Neural cell (in vitro differentiated cells): ENCODE measurements at regions not wholly inside any gene's neighbourhood (a gene's known extent, or its start where the extent isn't known, plus 50 kb on each side); places are given as distances from the start of the nearest gene placed in this dataset.

ENCODE experiments used
- H2AFZ ChIP-seq: fragments of 200-600, 300-800 bp; sonication (generic), shearing (Covaris generic); 2 replicates; pipeline ENCODE4 v1.6.0; 2014; ENCODE audit warnings: low read depth, mild to moderate bottlenecking, antibody characterized with exemption, low read length, moderate library complexity
- H3F3A ChIP-seq: fragments of 200-600 bp; shearing (Covaris generic); 2 replicates; pipeline ENCODE4 v1.6.1; 2016; ENCODE audit warnings: mild to moderate bottlenecking, moderate library complexity, mixed read lengths, antibody characterized with exemption, low read length; ENCODE audit not compliant: insufficient read depth, poor library complexity, severe bottlenecking
- H3K27ac ChIP-seq: fragments of 200-600, 300-800 bp; sonication (generic), shearing (Covaris generic); 2 replicates; pipeline ENCODE4 v1.5.1; 2014; ENCODE audit warnings: mild to moderate bottlenecking, low read length, moderate library complexity
- H3K27me3 ChIP-seq: fragments of 300-800, 200-600 bp; sonication (generic), shearing (Covaris generic); 2 replicates; pipeline ENCODE4 v1.6.0; 2014; ENCODE audit warnings: mild to moderate bottlenecking, low read depth, low read length, moderate library complexity; ENCODE audit not compliant: insufficient read depth
- H3K36me3 ChIP-seq: fragments of 300-800, 200-600 bp; sonication (generic), shearing (Covaris generic); 2 replicates; pipeline ENCODE4 v1.5.1; 2014; ENCODE audit warnings: mild to moderate bottlenecking, antibody characterized with exemption, low read length, moderate library complexity; ENCODE audit not compliant: insufficient read depth
- H3K4me2 ChIP-seq: fragments of 300-800, 200-600 bp; sonication (generic), shearing (Covaris generic); 2 replicates; pipeline ENCODE4 v1.6.0; 2014; ENCODE audit warnings: mild to moderate bottlenecking, low read length
- H3K4me3 ChIP-seq: fragments of 300-800, 200-600 bp; sonication (generic), shearing (Covaris generic); 2 replicates; pipeline ENCODE4 v1.5.1; 2014; ENCODE audit warnings: mild to moderate bottlenecking, low read length, moderate library complexity
- H3K79me2 ChIP-seq: fragments of 200-600 bp; shearing (Covaris generic); replicated peaks from 2 replicates; pipeline ENCODE4 v1.6.0; 2014; ENCODE audit warnings: mild to moderate bottlenecking, low read length, moderate library complexity; ENCODE audit not compliant: insufficient read depth
- H3K9ac ChIP-seq: fragments of 300-800, 200-600 bp; sonication (generic), shearing (Covaris generic); 2 replicates; pipeline ENCODE4 v1.6.1; 2016; ENCODE audit warnings: mild to moderate bottlenecking, low read length, mixed read lengths
- H3K9me2 ChIP-seq: fragments of 200-600 bp; shearing (Covaris generic); 2 replicates; pipeline ENCODE4 v1.6.1; 2016; ENCODE audit warnings: mild to moderate bottlenecking, low read length, mixed read lengths; ENCODE audit not compliant: insufficient read depth
- H3K9me3 ChIP-seq: fragments of 200-600, 300-800 bp; sonication (generic), shearing (Covaris generic); 2 replicates; pipeline ENCODE4 v1.6.1; 2016; ENCODE audit warnings: mild to moderate bottlenecking, mixed run types, low read length, moderate library complexity, mixed read lengths
- H4K20me1 ChIP-seq: fragments of 200-600 bp; shearing (Covaris generic); 2 replicates; pipeline ENCODE4 v1.6.1; 2016; ENCODE audit warnings: mild to moderate bottlenecking, mixed run types; ENCODE audit not compliant: insufficient read depth
- EP300 ChIP-seq: fragments of 450-650 bp; conservative IDR thresholded peaks from 2 replicates; pipeline ENCODE4 v1.6.1; 2014; ENCODE audit warnings: antibody characterized with exemption, mild to moderate bottlenecking, moderate library complexity; ENCODE audit not compliant: poor library complexity, severe bottlenecking
- EZH2 ChIP-seq: fragments of 200-600, 300-800 bp; shearing (Covaris generic), sonication (generic); IDR thresholded peaks from 2 replicates; pipeline ENCODE4 v1.6.1; 2014; ENCODE audit warnings: antibody characterized with exemption, low read length, borderline replicate concordance, mild to moderate bottlenecking; ENCODE audit not compliant: insufficient read depth, poor library complexity, severe bottlenecking
- MXI1 ChIP-seq: fragments of 450-650 bp; conservative IDR thresholded peaks from 2 replicates; pipeline ENCODE4 v1.6.1; 2014; ENCODE audit warnings: antibody characterized with exemption, mild to moderate bottlenecking; ENCODE audit not compliant: poor library complexity, severe bottlenecking
- POLR2AphosphoS5 ChIP-seq: IDR thresholded peaks from 2 replicates; pipeline ENCODE4 v1.6.1; 2012
- RAD21 ChIP-seq: fragments of 450-650 bp; conservative IDR thresholded peaks from 2 replicates; pipeline ENCODE4 v1.6.1; 2014; ENCODE audit warnings: antibody characterized with exemption, mild to moderate bottlenecking, moderate library complexity
- SMC3 ChIP-seq: fragments of 450-650 bp; conservative IDR thresholded peaks from 2 replicates; pipeline ENCODE4 v1.6.1; 2014; ENCODE audit warnings: antibody characterized with exemption, mild to moderate bottlenecking, moderate library complexity; ENCODE audit not compliant: poor library complexity
- TAF1 ChIP-seq: IDR thresholded peaks from 2 replicates; pipeline ENCODE4 v1.6.1; 2012; ENCODE audit warnings: low read depth
- TF ChIP-seq, protein P1 (sequence below): fragments of 450-650 bp; IDR thresholded peaks from 2 replicates; pipeline ENCODE4 v1.5.1; 2014; ENCODE audit warnings: antibody characterized with exemption, mild to moderate bottlenecking, moderate library complexity; ENCODE audit not compliant: poor library complexity, severe bottlenecking
- TF ChIP-seq, protein P2 (sequence below): IDR thresholded peaks from 2 replicates; pipeline ENCODE4 v1.6.1; 2012; ENCODE audit warnings: borderline replicate concordance

DNA sequence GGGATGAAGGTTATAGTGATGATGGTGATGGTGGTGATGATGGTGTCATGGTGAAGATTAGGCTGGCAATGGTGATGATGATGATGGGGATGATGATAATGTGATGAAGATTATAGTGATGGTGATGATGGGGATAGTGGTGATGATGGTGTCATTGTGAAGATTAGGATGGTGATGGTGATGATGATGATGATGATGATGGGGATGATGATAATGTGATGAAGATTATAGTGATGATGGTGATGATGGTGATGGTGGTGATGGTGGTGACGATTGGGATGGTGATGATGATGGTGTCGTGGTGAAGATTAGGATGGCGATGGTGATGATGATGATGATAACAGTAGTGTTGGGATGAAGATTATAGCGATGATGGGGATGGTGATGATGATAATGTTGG is 285.1 kb upstream of the AJAP1 start:
- TF ChIP-seq EP300, result no peak
- Histone ChIP-seq H3K36me3 (no peaks in the 10 kb centered on the region), H3K4me3 (no peak overlapping the region), H2AFZ (no peak overlapping the region), H3K9me2 (no peaks in the 10 kb centered on the region), H3F3A (no peaks in the 10 kb centered on the region), H3K27ac (no peak overlapping the region), H3K9me3 (no peaks in the 10 kb centered on the region), H3K79me2 (no peaks in the 10 kb centered on the region), H3K27me3 (no peaks in the 10 kb centered on the region), H3K9ac (no peak overlapping the region), H4K20me1 (no peaks in the 10 kb centered on the region), H3K4me2 (no peak overlapping the region)

DNA sequence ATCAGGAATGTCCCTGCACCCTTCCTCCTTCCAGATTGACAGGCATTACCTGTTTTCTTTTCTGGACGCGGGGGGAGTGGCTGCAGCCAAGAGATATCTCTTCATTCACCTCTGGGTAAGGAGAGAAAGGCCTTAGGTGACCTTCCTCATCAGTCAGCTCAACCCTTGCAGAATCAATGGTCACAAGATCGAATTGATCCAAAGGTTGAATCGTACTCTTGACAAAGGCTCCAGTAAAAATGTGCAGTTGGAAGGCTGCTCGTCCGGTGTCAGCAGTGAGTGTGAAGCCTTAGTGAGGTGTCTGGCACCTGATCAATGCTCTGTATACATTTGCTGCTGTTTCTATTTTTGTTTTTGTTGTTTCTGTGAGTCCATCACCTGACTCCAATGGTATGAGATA is 282.6 kb upstream of the AJAP1 start:
- Histone ChIP-seq H3K27me3 (no peaks in the 10 kb centered on the region), H3K4me3 (no peak overlapping the region), H4K20me1 (no peaks in the 10 kb centered on the region), H3F3A (no peaks in the 10 kb centered on the region), H3K4me2 (no peak overlapping the region), H2AFZ (no peak overlapping the region), H3K9me2 (no peaks in the 10 kb centered on the region), H3K27ac (no peak overlapping the region), H3K9ac (no peak overlapping the region), H3K79me2 (no peaks in the 10 kb centered on the region), H3K9me3 (no peaks in the 10 kb centered on the region), H3K36me3 (no peaks in the 10 kb centered on the region)
- TF ChIP-seq, protein P1, sequence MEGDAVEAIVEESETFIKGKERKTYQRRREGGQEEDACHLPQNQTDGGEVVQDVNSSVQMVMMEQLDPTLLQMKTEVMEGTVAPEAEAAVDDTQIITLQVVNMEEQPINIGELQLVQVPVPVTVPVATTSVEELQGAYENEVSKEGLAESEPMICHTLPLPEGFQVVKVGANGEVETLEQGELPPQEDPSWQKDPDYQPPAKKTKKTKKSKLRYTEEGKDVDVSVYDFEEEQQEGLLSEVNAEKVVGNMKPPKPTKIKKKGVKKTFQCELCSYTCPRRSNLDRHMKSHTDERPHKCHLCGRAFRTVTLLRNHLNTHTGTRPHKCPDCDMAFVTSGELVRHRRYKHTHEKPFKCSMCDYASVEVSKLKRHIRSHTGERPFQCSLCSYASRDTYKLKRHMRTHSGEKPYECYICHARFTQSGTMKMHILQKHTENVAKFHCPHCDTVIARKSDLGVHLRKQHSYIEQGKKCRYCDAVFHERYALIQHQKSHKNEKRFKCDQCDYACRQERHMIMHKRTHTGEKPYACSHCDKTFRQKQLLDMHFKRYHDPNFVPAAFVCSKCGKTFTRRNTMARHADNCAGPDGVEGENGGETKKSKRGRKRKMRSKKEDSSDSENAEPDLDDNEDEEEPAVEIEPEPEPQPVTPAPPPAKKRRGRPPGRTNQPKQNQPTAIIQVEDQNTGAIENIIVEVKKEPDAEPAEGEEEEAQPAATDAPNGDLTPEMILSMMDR, result no peak
- TF ChIP-seq, protein P2, sequence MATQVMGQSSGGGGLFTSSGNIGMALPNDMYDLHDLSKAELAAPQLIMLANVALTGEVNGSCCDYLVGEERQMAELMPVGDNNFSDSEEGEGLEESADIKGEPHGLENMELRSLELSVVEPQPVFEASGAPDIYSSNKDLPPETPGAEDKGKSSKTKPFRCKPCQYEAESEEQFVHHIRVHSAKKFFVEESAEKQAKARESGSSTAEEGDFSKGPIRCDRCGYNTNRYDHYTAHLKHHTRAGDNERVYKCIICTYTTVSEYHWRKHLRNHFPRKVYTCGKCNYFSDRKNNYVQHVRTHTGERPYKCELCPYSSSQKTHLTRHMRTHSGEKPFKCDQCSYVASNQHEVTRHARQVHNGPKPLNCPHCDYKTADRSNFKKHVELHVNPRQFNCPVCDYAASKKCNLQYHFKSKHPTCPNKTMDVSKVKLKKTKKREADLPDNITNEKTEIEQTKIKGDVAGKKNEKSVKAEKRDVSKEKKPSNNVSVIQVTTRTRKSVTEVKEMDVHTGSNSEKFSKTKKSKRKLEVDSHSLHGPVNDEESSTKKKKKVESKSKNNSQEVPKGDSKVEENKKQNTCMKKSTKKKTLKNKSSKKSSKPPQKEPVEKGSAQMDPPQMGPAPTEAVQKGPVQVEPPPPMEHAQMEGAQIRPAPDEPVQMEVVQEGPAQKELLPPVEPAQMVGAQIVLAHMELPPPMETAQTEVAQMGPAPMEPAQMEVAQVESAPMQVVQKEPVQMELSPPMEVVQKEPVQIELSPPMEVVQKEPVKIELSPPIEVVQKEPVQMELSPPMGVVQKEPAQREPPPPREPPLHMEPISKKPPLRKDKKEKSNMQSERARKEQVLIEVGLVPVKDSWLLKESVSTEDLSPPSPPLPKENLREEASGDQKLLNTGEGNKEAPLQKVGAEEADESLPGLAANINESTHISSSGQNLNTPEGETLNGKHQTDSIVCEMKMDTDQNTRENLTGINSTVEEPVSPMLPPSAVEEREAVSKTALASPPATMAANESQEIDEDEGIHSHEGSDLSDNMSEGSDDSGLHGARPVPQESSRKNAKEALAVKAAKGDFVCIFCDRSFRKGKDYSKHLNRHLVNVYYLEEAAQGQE, result no peak
- TF ChIP-seq TAF1, result no peak
- no peak for TF ChIP-seq RAD21
- no peak for TF ChIP-seq SMC3
- no peak for TF ChIP-seq EP300
- no peak for TF ChIP-seq EZH2
- TF ChIP-seq POLR2AphosphoS5, result no peak
- TF ChIP-seq MXI1, result no peak

DNA sequence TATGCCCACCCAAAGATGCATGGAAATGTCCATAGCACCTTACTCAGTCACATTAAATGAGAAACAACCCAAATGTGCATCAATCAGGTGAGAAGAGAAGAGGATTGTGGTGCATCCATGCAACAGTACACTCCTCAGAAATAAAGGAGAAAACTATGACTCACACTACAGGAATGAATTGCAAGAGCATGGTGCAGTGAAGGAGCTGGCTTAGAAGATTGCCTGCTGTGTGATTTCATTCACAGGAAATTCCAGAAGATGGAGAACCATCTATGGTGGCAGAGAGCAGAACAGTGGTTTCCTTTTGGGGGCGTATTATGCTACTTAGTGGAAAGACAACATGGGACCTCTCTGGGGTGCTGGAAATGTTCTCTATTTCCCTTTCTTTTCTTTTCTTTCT is 278.6 kb upstream of the AJAP1 start:
- no peak overlapping the region for H3K27ac ChIP-seq
- no peak overlapping the region for H2AFZ ChIP-seq
- H3K9me2 ChIP-seq, result no peaks in the 10 kb centered on the region
- H3K9me3 ChIP-seq, result no peaks in the 10 kb centered on the region
- no peak overlapping the region for H3K4me3 ChIP-seq
- H3K9ac ChIP-seq, result no peak overlapping the region
- H3F3A ChIP-seq, result no peaks in the 10 kb centered on the region
- no peaks in the 10 kb centered on the region for H3K36me3 ChIP-seq
- TF ChIP-seq POLR2AphosphoS5 (no peak), EP300 (no peak), TAF1 (no peak), MXI1 (no peak), SMC3 (no peak), RAD21 (no peak), EZH2 (no peak)
- TF ChIP-seq, protein P2, result no peak
- TF ChIP-seq, protein P1, result no peak
- no peaks in the 10 kb centered on the region for H4K20me1 ChIP-seq
- H3K79me2 ChIP-seq, result no peaks in the 10 kb centered on the region
- H3K4me2 ChIP-seq, result no peak overlapping the region
- no peaks in the 10 kb centered on the region for H3K27me3 ChIP-seq
